ENCODE measurements at regions not wholly inside any gene's neighbourhood (a gene's known extent, or its start where the extent isn't known, plus 50 kb on each side); places are given as distances from the start of the nearest gene placed in this dataset.

- DNase-seq = no peak
Observed at GRCh38 chr12:76711241-76711640, 52.7 kb upstream of the ZDHHC17 start.

DNA sequence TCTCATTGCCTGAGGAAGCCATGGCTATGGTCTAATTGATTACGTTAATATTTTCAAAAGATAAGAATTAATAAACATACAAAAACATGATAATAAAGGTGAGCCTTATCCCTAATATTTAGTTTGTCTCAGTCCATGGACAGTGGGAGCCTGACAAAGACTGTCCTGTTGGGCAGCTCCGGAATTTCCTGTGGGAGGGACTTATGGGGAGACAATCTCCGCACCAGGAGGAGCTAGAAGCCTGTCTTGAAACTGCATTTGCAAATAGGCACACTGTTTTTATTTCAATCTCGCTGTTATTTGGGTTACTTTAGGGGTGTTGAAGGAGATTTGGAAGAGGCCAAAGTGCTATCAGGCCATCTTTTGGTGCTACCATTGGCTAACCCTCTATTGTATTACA is 50.8 kb upstream of the ZDHHC17 start:
- DNase-seq = no peak

DNA sequence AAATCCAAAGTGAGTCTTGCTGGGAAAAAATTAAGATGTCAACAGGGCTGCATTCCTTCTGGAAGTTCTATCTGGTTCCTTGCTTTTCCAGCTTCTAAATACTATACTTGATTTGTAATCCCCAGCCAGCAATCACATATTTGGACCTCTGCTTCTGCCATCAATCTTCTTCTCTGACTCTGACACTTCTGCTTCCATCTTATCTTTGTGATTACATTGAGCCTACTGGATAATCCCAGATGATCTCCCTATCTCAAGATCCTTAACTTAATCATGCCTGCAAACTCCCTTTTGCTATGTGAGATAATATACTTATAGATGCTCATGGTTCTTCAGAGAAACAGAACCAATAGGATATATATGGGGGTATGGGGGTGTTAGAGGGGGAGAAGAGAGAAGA is 49.9 kb upstream of the ZDHHC17 start:
- no peak for DNase-seq

Measured in stimulated activated CD4-positive, alpha-beta T cell treated with anti-CD3 and anti-CD28 coated beads, Interleukin-2, amount 100 ng/mL, for 24 hours (primary cell).